ENCODE measurements at regions not wholly inside any gene's neighbourhood (a gene's known extent, or its start where the extent isn't known, plus 50 kb on each side); places are given as distances from the start of the nearest gene placed in this dataset.

DNA sequence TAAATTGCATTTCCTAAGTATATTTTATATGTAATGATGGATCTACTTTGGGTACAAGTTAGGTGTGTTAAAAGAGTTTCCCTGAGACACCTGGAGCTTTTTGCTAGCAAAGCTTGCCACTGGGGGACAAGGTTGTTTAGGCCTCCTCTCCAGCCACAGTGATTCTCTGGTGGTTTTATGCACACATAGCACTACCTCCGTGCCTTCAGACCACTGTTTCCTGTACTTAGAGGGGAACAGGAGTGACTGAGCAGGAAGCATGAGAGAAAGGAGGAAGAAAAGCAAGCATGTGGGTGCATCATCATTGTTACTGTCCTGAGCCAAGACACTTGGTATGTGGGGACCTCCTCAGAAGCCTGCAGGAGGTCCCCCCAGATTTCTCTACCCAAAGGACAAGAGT is 272.1 kb downstream of the RASEF start:
- Histone ChIP-seq H3K79me2 (ENCODE audit: low read length) (no peaks in the 10 kb centered on the region), H3K9ac (ENCODE audit: low read length) (no peak overlapping the region), H3K27me3 (ENCODE audit: low read length) (no peaks in the 10 kb centered on the region), H2AFZ (ENCODE audit: low read length) (no peak overlapping the region), H3K4me1 (ENCODE audit: low read length) (no peaks in the 10 kb centered on the region), H3K4me3 (ENCODE audit: low read length) (no peak overlapping the region), H4K20me1 (ENCODE audit: insufficient read depth, low read depth, low read length) (no peaks in the 10 kb centered on the region), H3K36me3 (ENCODE audit: insufficient read depth, low read length) (no peaks in the 10 kb centered on the region), H3K9me3 (ENCODE audit: low read length) (no peaks in the 10 kb centered on the region; the same call in 1 of the 2 replicates), H3K9me2 (replicated peaks; ENCODE audit: insufficient read depth, low read length) (no peaks in the 10 kb centered on the region), H3K27ac (ENCODE audit: low read length) (no peak overlapping the region), H3K4me2 (ENCODE audit: low read depth, low read length, poor library complexity, severe bottlenecking) (no peak overlapping the region)
- no peak for DNase-seq

DNA sequence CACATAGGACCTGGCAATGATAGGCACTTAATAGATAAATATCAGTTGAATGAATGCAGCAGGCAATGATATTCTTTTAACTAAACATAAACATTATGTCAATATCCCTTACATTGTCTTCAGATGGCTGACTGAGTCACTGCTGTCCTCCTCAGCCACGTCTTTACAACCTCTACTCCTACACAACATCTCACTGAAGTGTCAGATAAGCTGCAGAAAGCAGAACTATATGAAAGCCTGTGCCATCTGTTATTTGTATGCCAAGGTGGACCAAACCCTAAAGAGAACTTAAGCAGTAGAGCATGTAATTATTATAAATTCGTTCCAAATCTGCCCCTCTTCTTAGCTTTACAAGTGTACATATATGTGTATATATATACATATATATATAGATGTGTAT is 271.2 kb downstream of the RASEF start:
- Histone ChIP-seq H3K36me3 (ENCODE audit: insufficient read depth, low read length) (no peaks in the 10 kb centered on the region), H3K4me2 (ENCODE audit: low read depth, low read length, poor library complexity, severe bottlenecking) (no peak overlapping the region), H3K27ac (ENCODE audit: low read length) (no peak overlapping the region), H2AFZ (ENCODE audit: low read length) (no peak overlapping the region), H3K79me2 (ENCODE audit: low read length) (no peaks in the 10 kb centered on the region), H3K27me3 (ENCODE audit: low read length) (no peaks in the 10 kb centered on the region), H3K9me3 (ENCODE audit: low read length) (no peaks in the 10 kb centered on the region; the same call in none of the 2 replicates), H3K4me1 (ENCODE audit: low read length) (no peaks in the 10 kb centered on the region), H4K20me1 (ENCODE audit: insufficient read depth, low read depth, low read length) (no peaks in the 10 kb centered on the region), H3K9me2 (replicated peaks; ENCODE audit: insufficient read depth, low read length) (no peaks in the 10 kb centered on the region), H3K4me3 (ENCODE audit: low read length) (no peak overlapping the region), H3K9ac (ENCODE audit: low read length) (no peak overlapping the region)
- no peak for DNase-seq

DNA sequence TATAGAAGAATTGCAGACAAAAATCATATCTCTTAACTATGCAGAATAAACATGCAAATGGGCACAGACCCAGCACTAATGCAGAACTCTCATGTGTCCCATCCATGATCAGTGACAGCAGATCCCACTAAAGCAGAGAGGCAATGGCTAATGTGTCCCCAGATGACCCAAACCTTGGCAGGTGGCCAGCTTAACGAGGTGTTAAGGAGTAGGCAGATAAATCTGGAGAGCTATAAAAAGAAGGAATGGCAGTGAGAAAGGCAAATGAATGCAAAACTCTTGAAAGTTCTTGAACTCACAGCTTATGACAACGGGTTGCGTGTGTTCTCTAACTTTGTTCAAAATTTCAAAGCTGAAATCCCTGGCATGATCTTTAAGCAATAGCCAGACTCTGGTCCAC is 265.4 kb downstream of the RASEF start:
- Histone ChIP-seq H3K79me2 (ENCODE audit: low read length) (no peaks in the 10 kb centered on the region), H2AFZ (ENCODE audit: low read length) (no peak overlapping the region), H3K4me3 (ENCODE audit: low read length) (no peak overlapping the region), H3K27ac (ENCODE audit: low read length) (no peak overlapping the region), H3K27me3 (ENCODE audit: low read length) (no peaks in the 10 kb centered on the region), H4K20me1 (ENCODE audit: insufficient read depth, low read depth, low read length) (no peaks in the 10 kb centered on the region), H3K9ac (ENCODE audit: low read length) (no peak overlapping the region), H3K4me2 (ENCODE audit: low read depth, low read length, poor library complexity, severe bottlenecking) (no peak overlapping the region), H3K9me2 (replicated peaks; ENCODE audit: insufficient read depth, low read length) (no peaks in the 10 kb centered on the region; the same call in 1 of the 2 replicates), H3K36me3 (ENCODE audit: insufficient read depth, low read length) (no peaks in the 10 kb centered on the region), H3K9me3 (ENCODE audit: low read length) (no peaks in the 10 kb centered on the region; the same call in 1 of the 2 replicates), H3K4me1 (ENCODE audit: low read length) (no peaks in the 10 kb centered on the region)
- DNase-seq: no peak

DNA sequence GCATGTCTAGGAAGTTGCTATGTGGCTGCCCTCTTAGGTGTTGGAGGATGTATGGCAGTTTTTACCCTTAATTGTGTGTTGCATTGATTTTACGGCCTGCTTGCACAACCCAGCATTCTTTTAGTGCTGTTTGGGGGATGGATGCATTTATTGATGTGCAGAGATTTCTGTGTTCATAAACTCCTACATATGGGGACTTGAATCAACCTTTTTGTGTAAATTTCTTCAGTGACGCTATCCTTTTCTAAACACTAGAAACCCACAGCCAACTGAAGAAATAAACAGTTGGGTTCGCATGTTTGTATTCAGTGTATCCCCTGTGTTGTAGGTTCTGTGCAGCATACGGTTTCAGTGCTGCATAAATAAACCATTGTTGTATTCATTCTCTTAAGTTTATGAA is 263.7 kb downstream of the RASEF start:
- no peak for DNase-seq

DNA sequence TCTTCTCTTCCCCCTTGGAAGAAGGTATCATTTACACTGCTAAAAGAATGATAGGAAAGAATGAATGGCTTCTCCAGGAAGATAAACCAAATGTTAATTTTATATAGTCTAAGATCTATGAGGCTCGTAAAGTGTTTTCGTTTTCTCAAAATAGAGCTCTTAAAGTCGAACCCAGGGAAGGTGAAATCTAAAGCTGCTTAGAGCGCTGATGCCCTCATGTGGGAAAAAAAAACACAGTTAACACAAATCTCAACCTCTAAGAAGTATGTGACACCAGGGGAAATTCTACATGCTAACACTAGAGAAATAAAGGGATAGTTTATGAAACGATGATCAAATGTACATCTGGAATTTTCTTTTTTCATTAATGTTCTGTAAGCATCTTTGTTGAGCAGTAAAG is 257.9 kb downstream of the RASEF start:
- H3K9ac ChIP-seq (ENCODE audit: low read length): no peak overlapping the region
- H3K4me2 ChIP-seq (ENCODE audit: low read depth, low read length, poor library complexity, severe bottlenecking): no peak overlapping the region
- H3K27ac ChIP-seq (ENCODE audit: low read length): no peak overlapping the region
- DNase-seq: no peak
- H4K20me1 ChIP-seq (ENCODE audit: insufficient read depth, low read depth, low read length): no peaks in the 10 kb centered on the region
- H3K9me2 ChIP-seq (replicated peaks; ENCODE audit: insufficient read depth, low read length): no peaks in the 10 kb centered on the region; the same call in 1 of the 2 replicates
- no peaks in the 10 kb centered on the region for H3K79me2 ChIP-seq (ENCODE audit: low read length)
- H3K27me3 ChIP-seq (ENCODE audit: low read length): no peaks in the 10 kb centered on the region
- H3K4me3 ChIP-seq (ENCODE audit: low read length): no peak overlapping the region
- H3K36me3 ChIP-seq (ENCODE audit: insufficient read depth, low read length): no peaks in the 10 kb centered on the region
- no peaks in the 10 kb centered on the region; the same call in 1 of the 2 replicates for H3K9me3 ChIP-seq (ENCODE audit: low read length)
- no peak overlapping the region for H2AFZ ChIP-seq (ENCODE audit: low read length)
- H3K4me1 ChIP-seq (ENCODE audit: low read length): no peaks in the 10 kb centered on the region

More for the DNA sequence above, 263.7 kb downstream of the RASEF start:
- no peak overlapping the region for H3K4me3 ChIP-seq (ENCODE audit: low read length)
- no peak overlapping the region for H3K27ac ChIP-seq (ENCODE audit: low read length)
- H3K4me2 ChIP-seq (ENCODE audit: low read depth, low read length, poor library complexity, severe bottlenecking): no peak overlapping the region
- no peaks in the 10 kb centered on the region for H3K4me1 ChIP-seq (ENCODE audit: low read length)
- H3K36me3 ChIP-seq (ENCODE audit: insufficient read depth, low read length): no peaks in the 10 kb centered on the region
- H3K79me2 ChIP-seq (ENCODE audit: low read length): no peaks in the 10 kb centered on the region
- H4K20me1 ChIP-seq (ENCODE audit: insufficient read depth, low read depth, low read length): no peaks in the 10 kb centered on the region
- H3K9me2 ChIP-seq (replicated peaks; ENCODE audit: insufficient read depth, low read length): no peaks in the 10 kb centered on the region; the same call in 1 of the 2 replicates
- H3K27me3 ChIP-seq (ENCODE audit: low read length): no peaks in the 10 kb centered on the region
- H3K9ac ChIP-seq (ENCODE audit: low read length): no peak overlapping the region
- H3K9me3 ChIP-seq (ENCODE audit: low read length): no peaks in the 10 kb centered on the region; the same call in 1 of the 2 replicates
- H2AFZ ChIP-seq (ENCODE audit: low read length): no peak overlapping the region

DNA sequence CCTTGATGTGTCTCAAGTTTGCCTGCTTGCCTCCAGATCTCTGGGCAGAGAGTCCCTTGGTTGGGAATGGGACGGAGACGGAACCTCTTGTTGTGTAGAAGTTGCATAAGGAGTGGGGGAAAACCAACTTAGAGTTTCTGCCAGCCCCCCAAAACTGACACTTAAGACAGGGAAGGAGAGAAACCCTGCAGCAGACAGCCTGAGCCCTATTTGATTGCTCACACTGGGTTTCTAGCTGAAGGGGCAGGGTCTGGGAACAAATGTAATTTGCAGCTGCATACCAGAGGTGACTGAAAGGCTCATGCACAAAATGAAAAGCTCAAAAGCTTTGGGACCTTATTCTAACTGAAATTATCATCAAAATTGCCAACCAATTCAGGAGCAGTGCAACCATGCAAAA is 254.5 kb downstream of the RASEF start:
- Histone ChIP-seq H3K9ac (ENCODE audit: low read length) (no peak overlapping the region), H3K4me1 (ENCODE audit: low read length) (no peaks in the 10 kb centered on the region), H2AFZ (ENCODE audit: low read length) (no peak overlapping the region), H4K20me1 (ENCODE audit: insufficient read depth, low read depth, low read length) (no peaks in the 10 kb centered on the region), H3K27me3 (ENCODE audit: low read length) (no peaks in the 10 kb centered on the region), H3K4me2 (ENCODE audit: low read depth, low read length, poor library complexity, severe bottlenecking) (no peak overlapping the region), H3K9me3 (ENCODE audit: low read length) (peaks cover 3% of the 10 kb centered on the region; the same call in 1 of the 2 replicates), H3K27ac (ENCODE audit: low read length) (no peak overlapping the region), H3K79me2 (ENCODE audit: low read length) (no peaks in the 10 kb centered on the region), H3K36me3 (ENCODE audit: insufficient read depth, low read length) (no peaks in the 10 kb centered on the region), H3K4me3 (ENCODE audit: low read length) (no peak overlapping the region), H3K9me2 (replicated peaks; ENCODE audit: insufficient read depth, low read length) (no peaks in the 10 kb centered on the region)
- no peak for DNase-seq

DNA sequence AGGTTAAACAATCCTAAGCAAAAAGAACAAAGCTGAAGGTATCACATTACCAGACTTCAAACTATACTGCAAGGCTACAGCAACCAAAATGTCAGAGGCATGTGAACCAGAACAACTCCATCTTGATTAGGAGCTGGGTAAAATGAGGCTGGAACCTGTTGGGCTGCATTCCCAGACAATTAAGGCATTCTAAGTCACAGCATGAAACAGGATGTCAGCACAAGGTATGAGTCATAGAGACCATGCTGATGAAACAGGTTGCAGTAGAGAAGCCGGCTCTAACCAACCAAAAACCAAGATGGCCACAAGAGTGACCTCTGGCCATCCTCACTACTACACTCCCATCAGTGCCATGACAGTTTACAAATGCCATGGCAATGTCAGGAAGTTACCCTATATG is 252.0 kb downstream of the RASEF start:
- H3K4me3 ChIP-seq (ENCODE audit: low read length): no peak overlapping the region
- H3K9me2 ChIP-seq (replicated peaks; ENCODE audit: insufficient read depth, low read length): no peaks in the 10 kb centered on the region
- no peaks in the 10 kb centered on the region for H3K79me2 ChIP-seq (ENCODE audit: low read length)
- peaks cover 5% of the 10 kb centered on the region for H3K9me3 ChIP-seq (ENCODE audit: low read length)
- H2AFZ ChIP-seq (ENCODE audit: low read length): no peak overlapping the region
- no peak for DNase-seq
- no peak overlapping the region for H3K4me2 ChIP-seq (ENCODE audit: low read depth, low read length, poor library complexity, severe bottlenecking)
- no peaks in the 10 kb centered on the region for H4K20me1 ChIP-seq (ENCODE audit: insufficient read depth, low read depth, low read length)
- no peaks in the 10 kb centered on the region for H3K27me3 ChIP-seq (ENCODE audit: low read length)
- H3K27ac ChIP-seq (ENCODE audit: low read length): no peak overlapping the region
- H3K9ac ChIP-seq (ENCODE audit: low read length): no peak overlapping the region
- no peaks in the 10 kb centered on the region for H3K36me3 ChIP-seq (ENCODE audit: insufficient read depth, low read length)
- H3K4me1 ChIP-seq (ENCODE audit: low read length): no peaks in the 10 kb centered on the region

DNA sequence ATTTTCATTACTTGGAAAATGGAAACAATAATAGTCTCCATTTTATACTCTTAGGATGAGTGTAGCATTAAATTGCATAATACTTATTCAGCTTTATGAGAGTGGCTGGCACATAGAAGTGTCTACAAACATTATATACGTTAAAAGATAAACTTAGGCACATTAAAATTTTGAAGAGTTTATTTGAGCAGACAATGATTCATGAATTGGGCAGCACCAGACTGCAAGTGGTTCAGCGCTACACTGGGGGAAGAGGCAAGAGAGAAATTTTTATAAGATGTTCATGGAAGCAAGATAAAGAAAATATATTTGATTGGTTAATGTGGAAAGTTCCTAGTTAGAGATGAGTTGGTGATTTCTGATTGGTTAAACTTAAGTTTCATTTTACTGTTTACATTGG is 243.7 kb downstream of the RASEF start:
- Histone ChIP-seq H3K36me3 (ENCODE audit: insufficient read depth, low read length) (no peaks in the 10 kb centered on the region), H4K20me1 (ENCODE audit: insufficient read depth, low read depth, low read length) (no peaks in the 10 kb centered on the region), H3K79me2 (ENCODE audit: low read length) (no peaks in the 10 kb centered on the region), H3K4me1 (ENCODE audit: low read length) (no peaks in the 10 kb centered on the region), H3K27me3 (ENCODE audit: low read length) (no peaks in the 10 kb centered on the region), H3K4me3 (ENCODE audit: low read length) (no peak overlapping the region), H2AFZ (ENCODE audit: low read length) (no peak overlapping the region), H3K9me3 (ENCODE audit: low read length) (no peaks in the 10 kb centered on the region; the same call in 1 of the 2 replicates), H3K4me2 (ENCODE audit: low read depth, low read length, poor library complexity, severe bottlenecking) (no peak overlapping the region), H3K9me2 (replicated peaks; ENCODE audit: insufficient read depth, low read length) (no peaks in the 10 kb centered on the region), H3K27ac (ENCODE audit: low read length) (no peak overlapping the region), H3K9ac (ENCODE audit: low read length) (no peak overlapping the region)
- no peak for DNase-seq

DNA sequence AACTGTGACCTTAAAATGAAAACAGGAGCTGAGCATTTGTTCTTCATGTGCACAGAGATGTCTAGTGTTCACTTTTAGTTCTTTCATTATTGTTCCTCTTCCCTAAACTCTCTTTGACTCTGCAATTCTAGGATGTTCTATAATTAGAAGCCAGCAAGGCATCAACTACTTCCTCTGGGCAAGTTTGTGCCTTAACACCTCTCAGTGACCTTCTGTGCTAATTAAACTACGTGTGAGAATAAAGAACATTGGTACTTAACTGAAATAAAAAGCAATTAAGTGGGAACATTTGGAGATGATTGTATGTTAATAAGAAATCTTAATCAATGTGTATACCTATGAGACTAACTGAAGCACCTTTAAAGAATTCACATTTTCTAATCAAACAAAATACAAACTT is 242.8 kb downstream of the RASEF start:
- peaks cover 2% of the 10 kb centered on the region; the same call in 1 of the 2 replicates for H3K9me3 ChIP-seq (ENCODE audit: low read length)
- no peaks in the 10 kb centered on the region for H3K4me1 ChIP-seq (ENCODE audit: low read length)
- no peak overlapping the region for H3K9ac ChIP-seq (ENCODE audit: low read length)
- H3K9me2 ChIP-seq (replicated peaks; ENCODE audit: insufficient read depth, low read length): no peaks in the 10 kb centered on the region
- H3K4me3 ChIP-seq (ENCODE audit: low read length): no peak overlapping the region
- no peaks in the 10 kb centered on the region for H3K27me3 ChIP-seq (ENCODE audit: low read length)
- no peaks in the 10 kb centered on the region for H3K36me3 ChIP-seq (ENCODE audit: insufficient read depth, low read length)
- H2AFZ ChIP-seq (ENCODE audit: low read length): no peak overlapping the region
- no peak overlapping the region for H3K27ac ChIP-seq (ENCODE audit: low read length)
- DNase-seq: no peak
- H4K20me1 ChIP-seq (ENCODE audit: insufficient read depth, low read depth, low read length): no peaks in the 10 kb centered on the region
- no peak overlapping the region for H3K4me2 ChIP-seq (ENCODE audit: low read depth, low read length, poor library complexity, severe bottlenecking)
- H3K79me2 ChIP-seq (ENCODE audit: low read length): no peaks in the 10 kb centered on the region

All from Karpas-422 (cell line).